ENCODE measurements at regions not wholly inside any gene's neighbourhood (a gene's known extent, or its start where the extent isn't known, plus 50 kb on each side); places are given as distances from the start of the nearest gene placed in this dataset.
"Not testable (repeated sequence)": the region's sequence is repeated elsewhere in the genome, so short reads cannot be mapped to it uniquely, and the experiment has no call there.

- H3K27me3 Mint-ChIP-seq (ENCODE audit: low read depth); H3K4me1 Mint-ChIP-seq; CTCF ChIA-PET; POLR2A ChIA-PET; H3K27ac Mint-ChIP-seq; DNase-seq (ENCODE audit: low spot score); H3K4me3 Mint-ChIP-seq; ATAC-seq: not testable (repeated sequence)
- H3K9me3 Mint-ChIP-seq: peaks cover 34% of the 10 kb centered on the region
- H3K36me3 Mint-ChIP-seq: peaks cover 14% of the 10 kb centered on the region
These were observed 220.8 kb upstream of the EPHA3 start for GRCh38 chr3:88886624-88887023.

GRCh38 chr3:88896026-88896425 is 211.4 kb upstream of the EPHA3 start:
- ChIA-PET CTCF (no interaction called here), POLR2A (no interaction called here)
- no peaks in the 10 kb centered on the region for H3K4me1 Mint-ChIP-seq

GRCh38 chr3:88912294-88912877 is 195.0 kb upstream of the EPHA3 start:
- ChIA-PET CTCF (no interaction called here), POLR2A (no interaction called here)
- TF ChIP-seq HMGXB4 (CRISPR knock-in tag; IDR thresholded peaks at IDR 0.05) (no peak), ERG (CRISPR knock-in tag; IDR thresholded peaks at IDR 0.05) (peak; percentile 38; the same call in 1 of the 2 replicates)
- no peak overlapping the region; the same call in 1 of the 2 replicates for H3K4me3 Mint-ChIP-seq
- DNase-seq (ENCODE audit: low spot score) (peak; percentile 24), ATAC-seq (peak; percentile 99)
- H3K9me3 Mint-ChIP-seq: no peaks in the 10 kb centered on the region
- no peaks in the 10 kb centered on the region for H3K36me3 Mint-ChIP-seq
- H3K4me1 Mint-ChIP-seq: peaks cover 20% of the 10 kb centered on the region
- H3K27me3 Mint-ChIP-seq (ENCODE audit: low read depth): no peaks in the 10 kb centered on the region
- H3K27ac Mint-ChIP-seq: peak overlapping the region; percentile 100

More at GRCh38 chr3:88896026-88896425, 211.4 kb upstream of the EPHA3 start:
- no peak for TF ChIP-seq ZNF396 (CRISPR knock-in tag; IDR thresholded peaks at IDR 0.05; ENCODE audit: borderline replicate concordance)
- no peak for ATAC-seq
- Mint-ChIP-seq H3K36me3 (no peaks in the 10 kb centered on the region), H3K9me3 (no peaks in the 10 kb centered on the region), H3K27me3 (ENCODE audit: low read depth) (no peaks in the 10 kb centered on the region), H3K4me3 (no peak overlapping the region), H3K27ac (no peak overlapping the region)
- no peak for DNase-seq (ENCODE audit: low spot score)

GRCh38 chr3:88918841-88919240 is 188.6 kb upstream of the EPHA3 start:
- no peak for DNase-seq (ENCODE audit: low spot score)
- CTCF ChIA-PET: no interaction called here
- Mint-ChIP-seq H3K27me3 (ENCODE audit: low read depth) (no peaks in the 10 kb centered on the region), H3K9me3 (no peaks in the 10 kb centered on the region), H3K4me3 (no peak overlapping the region), H3K4me1 (no peaks in the 10 kb centered on the region), H3K27ac (no peak overlapping the region), H3K36me3 (no peaks in the 10 kb centered on the region)
- TF ChIP-seq TCF7 (CRISPR knock-in tag; IDR thresholded peaks at IDR 0.05; ENCODE audit: low read depth) (no peak), E2F1 (CRISPR knock-in tag; IDR thresholded peaks at IDR 0.05) (no peak), RELA (CRISPR knock-in tag; IDR thresholded peaks at IDR 0.05; ENCODE audit: borderline replicate concordance) (no peak), CTCF (IDR thresholded peaks at IDR 0.05) (no peak), MLX (CRISPR knock-in tag; IDR thresholded peaks at IDR 0.05) (no peak), FOXP1 (CRISPR knock-in tag; IDR thresholded peaks at IDR 0.05; ENCODE audit: borderline replicate concordance) (no peak), ZNF138 (CRISPR knock-in tag; conservative IDR thresholded peaks at IDR 0.05) (no peak), GTF2I (CRISPR knock-in tag; conservative IDR thresholded peaks at IDR 0.05) (no peak), GABPB1 (CRISPR knock-in tag; IDR thresholded peaks at IDR 0.05) (no peak)
- ATAC-seq: no peak
- POLR2A ChIA-PET: no interaction called here

Data from WTC11 (cell line).